ENCODE measurements at regions not wholly inside any gene's neighbourhood (a gene's known extent, or its start where the extent isn't known, plus 50 kb on each side); places are given as distances from the start of the nearest gene placed in this dataset.
"Not testable (repeated sequence)": the region's sequence is repeated elsewhere in the genome, so short reads cannot be mapped to it uniquely, and the experiment has no call there.

DNA sequence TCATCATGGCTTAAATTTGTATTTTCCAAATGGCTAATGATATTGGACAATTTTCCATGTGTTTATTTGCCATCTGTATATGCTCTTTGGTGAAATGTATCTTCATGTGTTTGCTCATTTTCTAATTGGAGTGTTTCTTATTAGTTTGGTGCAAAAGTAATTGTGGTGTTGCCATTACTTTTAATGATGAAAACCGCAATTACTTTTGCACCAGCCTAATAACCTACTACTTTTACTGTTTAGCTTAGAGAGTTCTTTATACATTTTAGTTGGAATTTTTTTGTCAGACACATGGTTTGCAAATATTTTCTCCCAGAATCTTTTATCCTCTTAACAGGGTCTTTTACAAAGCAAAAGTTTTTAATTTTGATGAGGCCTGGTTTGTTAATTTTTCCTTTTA lies 141.0 kb upstream of the AGTR1 start:
- no peak for DNase-seq (ENCODE audit: low read depth, low spot score)
- CTCF ChIA-PET = no interaction called here
- TF ChIP-seq, protein P1, sequence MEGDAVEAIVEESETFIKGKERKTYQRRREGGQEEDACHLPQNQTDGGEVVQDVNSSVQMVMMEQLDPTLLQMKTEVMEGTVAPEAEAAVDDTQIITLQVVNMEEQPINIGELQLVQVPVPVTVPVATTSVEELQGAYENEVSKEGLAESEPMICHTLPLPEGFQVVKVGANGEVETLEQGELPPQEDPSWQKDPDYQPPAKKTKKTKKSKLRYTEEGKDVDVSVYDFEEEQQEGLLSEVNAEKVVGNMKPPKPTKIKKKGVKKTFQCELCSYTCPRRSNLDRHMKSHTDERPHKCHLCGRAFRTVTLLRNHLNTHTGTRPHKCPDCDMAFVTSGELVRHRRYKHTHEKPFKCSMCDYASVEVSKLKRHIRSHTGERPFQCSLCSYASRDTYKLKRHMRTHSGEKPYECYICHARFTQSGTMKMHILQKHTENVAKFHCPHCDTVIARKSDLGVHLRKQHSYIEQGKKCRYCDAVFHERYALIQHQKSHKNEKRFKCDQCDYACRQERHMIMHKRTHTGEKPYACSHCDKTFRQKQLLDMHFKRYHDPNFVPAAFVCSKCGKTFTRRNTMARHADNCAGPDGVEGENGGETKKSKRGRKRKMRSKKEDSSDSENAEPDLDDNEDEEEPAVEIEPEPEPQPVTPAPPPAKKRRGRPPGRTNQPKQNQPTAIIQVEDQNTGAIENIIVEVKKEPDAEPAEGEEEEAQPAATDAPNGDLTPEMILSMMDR (IDR thresholded peaks at IDR 0.05; ENCODE audit: insufficient read depth, low read length, missing control alignments) = no peak
- POLR2A ChIA-PET = no interaction called here
- no peak overlapping the region for H3K4me3 ChIP-seq (ENCODE audit: low read depth, low read length)

DNA sequence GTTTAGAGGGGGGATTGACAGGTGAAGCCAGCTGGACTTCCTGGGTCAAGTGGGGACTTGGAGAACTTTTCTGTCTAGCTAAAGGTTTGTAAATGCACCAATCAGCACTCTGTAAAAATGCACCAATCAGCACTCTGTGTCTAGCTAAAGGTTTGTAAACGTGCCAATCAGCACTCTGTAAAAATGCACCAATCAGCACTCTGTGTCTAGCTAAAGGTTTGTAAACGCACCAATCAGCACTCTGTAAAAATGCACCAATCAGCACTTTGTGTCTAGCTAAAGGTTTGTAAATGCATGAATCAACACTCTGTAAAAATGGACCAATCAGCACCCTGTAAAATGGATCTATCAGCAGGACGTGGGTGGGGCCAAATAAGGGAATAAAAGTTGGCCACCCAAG lies 120.1 kb upstream of the AGTR1 start:
- CTCF ChIA-PET; H3K4me3 ChIP-seq (ENCODE audit: low read depth, low read length); POLR2A ChIA-PET; DNase-seq (ENCODE audit: low read depth, low spot score): not testable (repeated sequence)

DNA sequence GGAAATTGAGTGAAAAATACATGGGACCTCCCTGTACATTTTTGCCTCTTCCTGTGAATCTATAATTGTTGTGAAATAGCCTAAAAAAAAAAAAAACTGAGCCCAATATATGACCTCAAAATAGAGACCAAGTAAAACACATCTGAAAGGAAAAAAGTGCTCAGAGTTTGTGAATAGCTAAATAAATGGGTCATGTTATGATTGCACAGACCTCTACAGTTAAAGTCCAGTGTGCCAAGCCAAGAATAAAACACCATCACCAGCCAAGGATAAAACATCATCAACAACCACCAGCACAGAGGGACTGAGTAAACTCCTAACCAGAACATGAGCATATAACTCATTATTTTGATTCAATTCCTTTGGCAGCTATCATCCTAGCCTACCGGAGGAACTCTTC lies 115.6 kb upstream of the AGTR1 start:
- no peak for DNase-seq (ENCODE audit: low read depth, low spot score)
- CTCF ChIA-PET = no interaction called here
- TF ChIP-seq, protein P1 (IDR thresholded peaks at IDR 0.05; ENCODE audit: insufficient read depth, low read length, missing control alignments) = no peak
- H3K4me3 ChIP-seq (ENCODE audit: low read depth, low read length) = no peak overlapping the region
- POLR2A ChIA-PET = no interaction called here

DNA sequence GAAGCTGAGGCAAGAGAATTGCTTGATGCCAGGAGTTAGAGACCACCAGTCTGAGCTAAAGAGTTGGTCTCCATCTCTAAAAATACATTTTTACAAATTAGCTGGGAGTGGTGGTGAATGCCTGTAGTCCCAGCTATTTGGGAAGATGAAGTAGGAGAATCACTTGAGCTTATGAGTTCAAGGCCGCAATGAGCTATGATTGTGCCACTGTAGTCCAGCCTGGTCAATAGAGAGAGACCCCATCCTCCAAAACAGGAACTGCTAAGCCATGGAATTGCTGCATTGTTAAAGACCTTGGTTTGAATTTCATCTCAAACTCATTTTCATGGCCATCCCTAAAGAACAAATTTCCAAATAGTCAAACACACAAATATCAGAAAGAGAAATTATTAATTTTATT lies 113.9 kb upstream of the AGTR1 start:
- TF ChIP-seq, protein P1 (IDR thresholded peaks at IDR 0.05; ENCODE audit: insufficient read depth, low read length, missing control alignments) = no peak
- no peak for DNase-seq (ENCODE audit: low read depth, low spot score)
- ChIA-PET CTCF (no interaction called here), POLR2A (no interaction called here)
- H3K4me3 ChIP-seq (ENCODE audit: low read depth, low read length) = no peak overlapping the region

DNA sequence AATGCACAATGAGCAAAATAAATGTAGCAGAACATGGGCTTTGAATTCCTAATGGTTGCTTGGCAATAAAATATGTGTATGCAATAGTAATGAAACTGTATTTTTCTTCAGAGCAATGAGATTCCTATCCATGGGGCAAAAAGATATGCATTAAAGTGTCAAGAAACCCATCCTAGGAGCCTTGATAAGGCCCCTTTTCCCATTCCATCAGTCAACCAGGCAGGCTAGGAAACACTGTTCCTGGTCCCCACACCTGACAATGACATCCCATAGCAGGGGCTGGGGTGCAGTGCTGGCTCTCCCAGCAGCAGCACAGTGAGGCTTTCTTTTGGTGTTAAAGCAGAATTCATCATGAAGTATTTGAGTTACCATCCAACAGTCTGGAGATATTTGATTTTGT lies 113.3 kb upstream of the AGTR1 start:
- ChIA-PET CTCF (no interaction called here), POLR2A (no interaction called here)
- TF ChIP-seq, protein P1 (IDR thresholded peaks at IDR 0.05; ENCODE audit: insufficient read depth, low read length, missing control alignments) = no peak
- H3K4me3 ChIP-seq (ENCODE audit: low read depth, low read length) = no peak overlapping the region
- no peak for DNase-seq (ENCODE audit: low read depth, low spot score)

DNA sequence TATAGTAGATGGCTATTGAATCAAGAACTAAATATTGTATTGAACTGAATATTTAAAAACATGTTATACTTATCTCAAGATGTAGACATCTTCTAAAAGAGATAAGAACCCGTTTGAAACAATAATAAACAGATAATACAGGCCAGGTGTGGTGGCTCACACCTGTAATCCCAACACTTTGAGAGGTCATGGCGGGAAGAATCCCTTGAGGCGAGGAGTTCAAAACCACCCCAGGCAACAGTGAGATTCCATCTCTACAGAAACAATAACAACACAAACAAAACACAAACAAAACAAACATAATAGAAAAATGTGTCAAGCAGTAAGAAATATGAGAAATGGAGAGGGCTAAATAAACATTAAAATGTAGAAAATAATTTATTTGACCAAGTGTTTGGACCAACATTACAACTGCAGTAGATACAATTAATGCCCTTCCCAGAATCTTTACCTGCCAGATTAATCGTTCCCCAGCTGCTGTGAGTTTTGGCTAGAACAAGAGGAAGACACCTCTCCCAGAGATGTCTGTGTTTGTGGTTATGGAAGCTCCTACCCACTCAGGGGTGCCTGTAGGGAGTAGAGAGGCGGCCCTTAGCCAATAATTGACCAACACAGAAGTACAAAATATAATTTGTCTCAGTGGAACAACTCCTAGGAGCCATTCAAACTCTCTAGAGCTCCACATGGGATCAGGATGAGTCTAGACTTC lies 111.9 kb upstream of the AGTR1 start:
- POLR2A ChIA-PET = no interaction called here
- no peak overlapping the region for H3K4me3 ChIP-seq (ENCODE audit: low read depth, low read length)
- no peak for DNase-seq (ENCODE audit: low read depth, low spot score)
- TF ChIP-seq, protein P1 (IDR thresholded peaks at IDR 0.05; ENCODE audit: insufficient read depth, low read length, missing control alignments) = no peak
- CTCF ChIA-PET = no interaction called here

DNA sequence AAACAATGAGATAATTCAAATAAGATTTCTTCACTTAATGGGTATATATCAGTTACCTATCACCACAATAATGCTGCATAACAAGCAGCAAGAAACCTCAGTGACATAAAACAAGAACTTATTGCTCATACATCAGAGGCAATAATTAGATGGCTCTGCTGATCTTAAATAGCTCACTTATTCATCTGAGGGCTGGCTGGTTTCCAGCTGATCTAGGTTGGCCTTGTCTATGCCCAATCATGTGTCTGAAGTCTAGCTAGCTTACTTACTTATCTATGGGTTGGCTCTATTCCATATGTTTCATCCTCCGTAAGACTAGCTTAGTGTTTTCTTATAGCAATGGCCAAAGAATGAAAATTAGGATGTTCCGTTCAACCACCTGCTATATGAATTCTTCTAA lies 109.4 kb upstream of the AGTR1 start:
- no peak for DNase-seq (ENCODE audit: low read depth, low spot score)

More for the DNA sequence above, 109.4 kb upstream of the AGTR1 start:
- TF ChIP-seq, protein P1 (IDR thresholded peaks at IDR 0.05; ENCODE audit: insufficient read depth, low read length, missing control alignments) = no peak
- CTCF ChIA-PET = no interaction called here
- POLR2A ChIA-PET = no interaction called here
- no peak overlapping the region for H3K4me3 ChIP-seq (ENCODE audit: low read depth, low read length)

Data from AG04449 (cell line).